Activated B cell treated with CpG ODN at 0.5 μM for 24 hours (primary cell): ENCODE measurements at regions not wholly inside any gene's neighbourhood (a gene's known extent, or its start where the extent isn't known, plus 50 kb on each side); places are given as distances from the start of the nearest gene placed in this dataset.
"Not testable (repeated sequence)": the region's sequence is repeated elsewhere in the genome, so short reads cannot be mapped to it uniquely, and the experiment has no call there.

Source experiments
- ATAC-seq: fragments of 200-7000 bp; cut with Tn5 transposase; one replicate; pipeline ENCODE4 v1.10.0; 2021; ENCODE audit warnings: low read depth, mild to moderate bottlenecking, moderate library complexity
- CTCF ChIA-PET: fragments of 350-600 bp; sonication (Branson Sonifier 250); formaldehyde crosslinking; loops from one replicate; lab custom pipeline; 2021; ENCODE audit warnings: antibody characterized with exemption; lab: Charles Lee
- POLR2A ChIA-PET: fragments of 350-600 bp; sonication (Branson Sonifier 250); formaldehyde crosslinking; loops from one replicate; lab custom pipeline; 2021; ENCODE audit warnings: antibody characterized with exemption; lab: Charles Lee
- DNase-seq: peaks from one replicate; pipeline ENCODE4 v3.0.0; 2022
- H3K27ac Mint-ChIP-seq: one replicate; pipeline ENCODE4 v1.8.0; 2020; ENCODE audit warnings: mixed read lengths
- H3K27me3 Mint-ChIP-seq: one replicate; pipeline ENCODE4 v1.8.0; 2021; ENCODE audit warnings: mixed read lengths
- H3K36me3 Mint-ChIP-seq: one replicate; pipeline ENCODE4 v1.8.0; 2021; ENCODE audit warnings: low read depth, mixed read lengths
- H3K4me1 Mint-ChIP-seq: one replicate; pipeline ENCODE4 v1.8.0; 2021; ENCODE audit warnings: mixed read lengths
- H3K4me3 Mint-ChIP-seq: one replicate; pipeline ENCODE4 v1.8.0; 2020; ENCODE audit warnings: mild to moderate bottlenecking, mixed read lengths
- H3K9me3 Mint-ChIP-seq: one replicate; pipeline ENCODE4 v1.8.0; 2020; ENCODE audit warnings: mixed read lengths
- CTCF ChIP-seq: fragments of 200-600 bp; IDR thresholded peaks from one replicate; pipeline ENCODE4 v1.8.0; 2022; ENCODE audit warnings: antibody characterized with exemption, mild to moderate bottlenecking
- intact Hi-C: fragments of 100-400 bp; cut with micrococcal nuclease; formaldehyde crosslinking; loops from one replicate; pipeline ENCODE4 v1.15.1; 2024

DNA sequence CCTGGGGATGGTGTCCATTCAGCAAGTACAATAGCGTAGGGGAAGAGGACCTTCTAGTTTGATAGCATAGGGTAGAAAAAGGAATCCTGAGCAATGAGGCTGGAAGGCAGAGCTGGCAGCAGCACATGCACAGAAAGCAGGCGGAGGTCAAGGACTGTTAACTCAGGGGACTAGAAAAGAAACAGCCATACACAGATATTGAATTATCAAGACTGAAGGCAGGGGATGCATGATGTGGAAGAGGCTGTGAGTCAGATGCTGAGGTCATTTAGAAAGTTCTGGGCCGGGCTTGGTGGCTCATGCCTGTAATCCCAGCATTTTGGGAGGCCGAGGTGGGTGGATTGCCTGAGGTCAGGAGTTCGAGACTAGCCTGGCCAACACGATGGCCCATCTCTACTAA is 65.6 kb downstream of the OPTC start:
- no peaks in the 10 kb centered on the region for H3K27me3 Mint-ChIP-seq
- ATAC-seq (no peak), DNase-seq (no peak)
- TF ChIP-seq CTCF = no peak
- no peaks in the 10 kb centered on the region for H3K36me3 Mint-ChIP-seq
- ChIA-PET CTCF (no interaction called here), POLR2A (interaction anchor here (0.5 kb wide), 1 partner anchor 26 kb away, joined by 3 read pairs; no protein-coding TSS in a partner anchor)
- no peak overlapping the region for H3K27ac Mint-ChIP-seq
- intact Hi-C loops = no loop called here
- no peaks in the 10 kb centered on the region for H3K9me3 Mint-ChIP-seq
- no peak overlapping the region for H3K4me3 Mint-ChIP-seq
- H3K4me1 Mint-ChIP-seq = no peaks in the 10 kb centered on the region

DNA sequence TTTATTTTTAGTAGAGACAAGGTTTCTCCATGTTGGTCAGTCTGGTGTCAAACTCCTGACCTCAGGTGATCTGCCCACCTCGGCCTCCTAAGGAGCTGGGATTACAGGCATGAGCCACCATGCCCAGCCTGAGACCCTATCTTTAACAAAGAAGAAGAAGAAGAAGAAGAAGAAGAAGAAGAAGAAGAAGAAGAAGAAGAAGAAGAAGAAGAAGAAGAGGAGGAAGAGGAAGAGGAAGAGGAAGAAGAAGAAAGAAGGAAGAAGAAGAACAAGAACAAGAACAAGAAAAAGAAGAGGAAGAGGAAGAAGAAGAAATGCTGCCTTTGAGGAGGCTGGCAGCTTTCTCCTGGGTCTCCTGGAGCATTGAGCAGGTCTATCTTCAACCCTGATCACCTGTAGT is 64.9 kb upstream of the ATP2B4 start:
- H3K4me1 Mint-ChIP-seq, H3K36me3 Mint-ChIP-seq, H3K27ac Mint-ChIP-seq, H3K4me3 Mint-ChIP-seq, POLR2A ChIA-PET, H3K27me3 Mint-ChIP-seq, DNase-seq, intact Hi-C loops, ATAC-seq, CTCF ChIA-PET, H3K9me3 Mint-ChIP-seq: not testable (repeated sequence)

DNA sequence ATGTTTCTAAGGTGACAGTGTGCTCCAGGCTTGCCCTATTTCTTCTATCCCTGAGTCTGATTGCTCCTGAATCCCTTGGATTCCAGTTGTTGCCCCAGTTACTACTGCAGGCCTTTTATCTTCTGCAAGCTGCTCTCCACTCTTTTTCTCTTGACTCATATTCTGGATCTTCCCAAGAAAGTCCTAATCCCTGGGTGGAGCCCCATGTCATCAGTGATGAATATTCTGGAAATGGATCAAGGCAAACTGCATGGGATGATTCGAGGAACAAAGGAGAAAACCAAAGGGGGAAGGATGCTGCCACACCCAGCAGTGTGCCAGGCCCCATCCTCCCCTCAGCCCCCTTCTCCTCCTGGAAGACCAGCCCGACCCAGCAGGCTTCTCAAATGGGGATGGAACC is 63.3 kb upstream of the ATP2B4 start:
- ATAC-seq = no peak
- no peak overlapping the region for H3K27ac Mint-ChIP-seq
- intact Hi-C loops = no loop called here
- no peaks in the 10 kb centered on the region for H3K27me3 Mint-ChIP-seq
- no peaks in the 10 kb centered on the region for H3K4me1 Mint-ChIP-seq
- ChIA-PET POLR2A (interaction anchor here (0.7 kb wide), 1 partner anchor 162 kb away, joined by 5 read pairs; no protein-coding TSS in a partner anchor), CTCF (no interaction called here)
- DNase-seq = no peak
- no peak overlapping the region for H3K4me3 Mint-ChIP-seq
- H3K9me3 Mint-ChIP-seq = no peaks in the 10 kb centered on the region
- no peak for TF ChIP-seq CTCF
- H3K36me3 Mint-ChIP-seq = no peaks in the 10 kb centered on the region

- CTCF ChIA-PET = no interaction called here
- Mint-ChIP-seq H3K4me1 (no peaks in the 10 kb centered on the region), H3K27ac (no peak overlapping the region), H3K4me3 (no peak overlapping the region), H3K9me3 (no peaks in the 10 kb centered on the region), H3K36me3 (no peaks in the 10 kb centered on the region), H3K27me3 (no peaks in the 10 kb centered on the region)
- no peak for TF ChIP-seq CTCF
- DNase-seq (no peak), ATAC-seq (no peak)
- intact Hi-C loops = no loop called here
- POLR2A ChIA-PET = no interaction called here
These were observed 62.6 kb upstream of the ATP2B4 start for GRCh38 chr1:203564024-203564423.

DNA sequence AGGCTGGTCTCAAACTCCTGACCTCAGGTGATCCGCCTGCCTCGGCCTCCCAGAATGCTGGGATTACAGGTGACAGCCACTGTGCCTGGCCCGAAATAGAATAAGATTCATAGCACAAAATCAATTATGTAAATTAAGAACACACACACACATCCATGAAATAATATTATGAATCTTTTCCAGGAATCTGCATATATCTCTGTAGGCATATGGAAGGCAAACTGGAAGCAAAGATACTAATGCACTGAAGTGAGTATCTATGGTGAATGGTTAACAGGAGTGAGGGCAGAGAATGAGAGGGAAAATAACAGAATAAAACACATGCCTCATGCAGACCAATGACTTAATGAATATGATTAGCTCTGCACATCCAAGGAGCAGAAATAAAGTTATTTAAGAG is 61.6 kb upstream of the ATP2B4 start:
- Mint-ChIP-seq H3K27me3 (peaks cover 3% of the 10 kb centered on the region), H3K9me3 (no peaks in the 10 kb centered on the region), H3K36me3 (no peaks in the 10 kb centered on the region), H3K4me3 (no peak overlapping the region), H3K27ac (no peak overlapping the region), H3K4me1 (no peaks in the 10 kb centered on the region)
- intact Hi-C loops = no loop called here
- ATAC-seq = no peak
- POLR2A ChIA-PET = no interaction called here
- no peak for DNase-seq
- no peak for TF ChIP-seq CTCF
- CTCF ChIA-PET = no interaction called here

GRCh38 chr1:203565981-203566380 is 60.7 kb upstream of the ATP2B4 start:
- ATAC-seq (no peak), DNase-seq (no peak)
- Mint-ChIP-seq H3K9me3 (no peaks in the 10 kb centered on the region), H3K27ac (no peak overlapping the region), H3K27me3 (peaks cover 3% of the 10 kb centered on the region), H3K4me3 (no peak overlapping the region), H3K4me1 (no peaks in the 10 kb centered on the region), H3K36me3 (no peaks in the 10 kb centered on the region)
- intact Hi-C loops = no loop called here
- POLR2A ChIA-PET = no interaction called here
- CTCF ChIA-PET = no interaction called here
- no peak for TF ChIP-seq CTCF

DNA sequence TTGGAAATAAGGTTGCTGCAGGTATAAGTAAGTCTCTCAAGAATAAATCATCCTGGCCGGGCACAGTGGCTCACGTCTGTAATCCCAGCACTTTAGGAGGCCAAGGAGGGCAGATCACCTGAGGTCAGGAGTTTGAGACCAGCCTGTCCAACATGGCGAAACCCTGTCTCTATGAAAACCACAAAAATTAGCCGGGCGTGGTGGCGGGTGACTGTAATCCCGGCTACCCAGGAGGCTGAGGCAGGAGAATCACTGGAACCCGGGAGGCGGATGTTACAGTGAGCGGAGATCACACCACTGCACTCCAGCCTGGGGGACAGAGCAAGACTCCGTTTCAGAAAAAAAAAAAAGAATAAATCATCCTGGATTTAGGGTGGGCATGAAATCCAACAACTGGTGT is 59.7 kb upstream of the ATP2B4 start:
- CTCF ChIA-PET, DNase-seq, H3K27ac Mint-ChIP-seq, H3K9me3 Mint-ChIP-seq, intact Hi-C loops, H3K4me1 Mint-ChIP-seq, H3K4me3 Mint-ChIP-seq, ATAC-seq, POLR2A ChIA-PET, H3K27me3 Mint-ChIP-seq, H3K36me3 Mint-ChIP-seq: not testable (repeated sequence)
